K562 (cell line): ENCODE measurements at regions not wholly inside any gene's neighbourhood (a gene's known extent, or its start where the extent isn't known, plus 50 kb on each side); places are given as distances from the start of the nearest gene placed in this dataset.

Experiments used
- CHD7 ChIP-seq: fragments of 200-600 bp; sonication (generic); IDR thresholded peaks from one replicate; pipeline ENCODE4 v1.6.1; 2012; ENCODE audit warnings: mild to moderate bottlenecking, low read depth, low read length, inconsistent platforms
- CTBP1 ChIP-seq: fragments of 450-650 bp; IDR thresholded peaks from 2 replicates; pipeline ENCODE4 v1.6.1; 2016; ENCODE audit warnings: borderline replicate concordance
- HBP1 ChIP-seq: fragments of 450-650 bp; formaldehyde crosslinking; IDR thresholded peaks from 2 replicates; pipeline ENCODE4 v1.4.0; 2022; ENCODE audit warnings: missing genetic modification characterization
- NCOR1 ChIP-seq: fragments of 450-650 bp; IDR thresholded peaks from 2 replicates; pipeline ENCODE4 v1.6.1; 2016; ENCODE audit warnings: mild to moderate bottlenecking, moderate library complexity
- USF1 ChIP-seq: sonication (generic); formaldehyde crosslinking; IDR thresholded peaks from 2 replicates; pipeline ENCODE4 v1.9.0; 2022; ENCODE audit warnings: mild to moderate bottlenecking, missing genetic modification reagents
- ZKSCAN8 ChIP-seq: fragments of 200-800 bp; sonication (Bioruptor generic); IDR thresholded peaks from 2 replicates; pipeline ENCODE4 v1.6.1; 2016; ENCODE audit warnings: missing genetic modification characterization, missing compliant biosample characterization

DNA sequence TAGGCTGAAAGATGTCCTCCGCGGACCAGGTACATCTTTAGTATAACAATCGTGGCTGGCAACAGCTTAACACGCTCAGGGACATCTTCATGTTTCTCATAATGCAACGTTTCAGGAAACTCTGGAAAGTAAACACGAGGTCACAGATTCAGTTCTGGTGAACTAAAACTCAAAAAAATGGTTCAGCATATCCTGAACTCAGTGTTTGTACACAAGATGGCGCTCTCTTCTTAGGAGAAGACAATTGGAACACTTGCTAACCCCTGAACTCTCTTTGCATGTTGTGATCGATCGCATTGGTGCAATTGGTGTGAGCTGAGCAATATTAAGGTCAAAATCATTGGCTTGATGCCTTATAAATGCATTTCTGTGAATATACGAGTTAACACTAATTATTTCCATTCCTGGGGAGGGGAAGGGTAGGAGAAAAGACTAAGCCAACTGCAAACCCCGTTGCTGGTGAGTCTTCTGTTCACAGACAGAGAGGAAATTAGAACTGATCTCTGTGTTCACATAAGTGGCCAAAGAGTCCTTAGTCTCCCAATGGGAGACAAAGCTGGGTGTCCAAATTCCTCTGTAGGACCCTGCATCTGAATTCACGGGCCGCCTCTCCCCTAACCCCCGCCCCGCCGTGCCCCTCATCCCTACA, 52.6 kb upstream of the FAM180A start (continued):
- no peak for TF ChIP-seq CHD7
- no peak; the same call in 1 of the 2 replicates for TF ChIP-seq CTBP1
- no peak for TF ChIP-seq ZKSCAN8
- TF ChIP-seq HBP1 (CRISPR knock-in tag) = no peak
- no peak for TF ChIP-seq NCOR1
- TF ChIP-seq USF1 (CRISPR knock-in tag) = no peak
